ENCODE measurements at regions not wholly inside any gene's neighbourhood (a gene's known extent, or its start where the extent isn't known, plus 50 kb on each side); places are given as distances from the start of the nearest gene placed in this dataset.
A peak's percentile ranks its signal among the peaks of the same experiment; 100 is the strongest.

- TF ChIP-seq EZH2phosphoT487 (IDR thresholded peaks at IDR 0.05) (no peak), CTCF (IDR thresholded peaks at IDR 0.05) (peak; percentile 69)
Observed at GRCh38 chr11:131025020-131025419, 108.7 kb upstream of the SNX19 start.
